ENCODE measurements at regions not wholly inside any gene's neighbourhood (a gene's known extent, or its start where the extent isn't known, plus 50 kb on each side); places are given as distances from the start of the nearest gene placed in this dataset.

DNA sequence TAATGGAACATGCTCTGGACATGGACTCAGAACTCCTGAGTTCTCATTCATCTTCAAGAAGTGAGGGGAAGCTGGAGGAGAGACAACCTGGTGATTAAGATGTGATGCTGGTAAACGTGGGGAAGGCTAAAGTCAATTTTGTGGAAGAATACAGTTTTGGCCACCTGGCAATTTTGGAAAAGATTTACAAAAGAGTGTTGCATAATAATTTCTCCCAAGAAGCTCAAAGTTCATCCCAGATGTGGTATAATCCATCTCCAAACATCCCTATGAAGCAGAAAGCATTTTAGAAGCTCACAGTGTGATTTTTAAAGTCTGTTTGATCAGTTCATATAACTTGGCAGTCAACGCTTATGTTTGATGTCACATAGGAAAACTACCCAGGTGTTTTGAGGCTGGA is 208.7 kb downstream of the LMX1A start:
- no peaks in the 10 kb centered on the region for H3K36me3 Mint-ChIP-seq
- H3K27me3 Mint-ChIP-seq: no peaks in the 10 kb centered on the region
- H3K27ac Mint-ChIP-seq: no peak overlapping the region
- H3K4me1 Mint-ChIP-seq: no peaks in the 10 kb centered on the region
- no peak overlapping the region for H3K4me3 Mint-ChIP-seq
- H3K9me3 Mint-ChIP-seq: no peaks in the 10 kb centered on the region

DNA sequence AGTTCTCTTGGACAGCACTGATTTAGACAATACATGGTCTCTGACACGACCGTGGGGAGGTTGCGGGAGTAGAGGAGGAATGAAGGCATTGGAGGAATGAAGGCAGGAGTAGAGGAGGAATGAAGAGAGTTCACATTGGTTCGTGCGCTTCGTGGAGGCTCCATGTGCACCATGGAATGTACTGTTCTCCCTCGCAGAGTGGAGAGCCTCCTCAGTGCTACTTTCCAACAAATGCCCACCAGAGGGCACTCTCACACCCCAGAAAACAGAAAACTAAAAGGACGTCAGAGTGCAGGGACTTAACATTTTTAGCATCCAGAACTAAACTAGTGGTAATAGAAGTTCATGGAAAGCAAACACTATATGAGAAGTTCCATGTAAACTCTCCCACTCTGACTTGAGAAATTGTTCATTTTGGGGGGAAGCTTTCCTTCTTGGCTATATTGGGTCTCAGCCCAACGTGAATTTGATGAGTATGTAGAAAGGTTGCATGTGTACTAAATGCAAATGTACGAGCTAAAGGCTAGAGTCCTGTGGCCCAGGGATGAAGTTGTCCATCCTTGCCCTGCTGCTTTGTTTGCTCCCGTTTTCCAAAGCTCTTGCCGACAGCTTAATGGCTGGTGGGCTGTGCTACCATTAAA is 211.6 kb downstream of the LMX1A start:
- Mint-ChIP-seq H3K9me3 (no peaks in the 10 kb centered on the region), H3K36me3 (no peaks in the 10 kb centered on the region), H3K4me3 (no peak overlapping the region), H3K27me3 (peaks cover 1% of the 10 kb centered on the region), H3K4me1 (no peaks in the 10 kb centered on the region), H3K27ac (no peak overlapping the region)

DNA sequence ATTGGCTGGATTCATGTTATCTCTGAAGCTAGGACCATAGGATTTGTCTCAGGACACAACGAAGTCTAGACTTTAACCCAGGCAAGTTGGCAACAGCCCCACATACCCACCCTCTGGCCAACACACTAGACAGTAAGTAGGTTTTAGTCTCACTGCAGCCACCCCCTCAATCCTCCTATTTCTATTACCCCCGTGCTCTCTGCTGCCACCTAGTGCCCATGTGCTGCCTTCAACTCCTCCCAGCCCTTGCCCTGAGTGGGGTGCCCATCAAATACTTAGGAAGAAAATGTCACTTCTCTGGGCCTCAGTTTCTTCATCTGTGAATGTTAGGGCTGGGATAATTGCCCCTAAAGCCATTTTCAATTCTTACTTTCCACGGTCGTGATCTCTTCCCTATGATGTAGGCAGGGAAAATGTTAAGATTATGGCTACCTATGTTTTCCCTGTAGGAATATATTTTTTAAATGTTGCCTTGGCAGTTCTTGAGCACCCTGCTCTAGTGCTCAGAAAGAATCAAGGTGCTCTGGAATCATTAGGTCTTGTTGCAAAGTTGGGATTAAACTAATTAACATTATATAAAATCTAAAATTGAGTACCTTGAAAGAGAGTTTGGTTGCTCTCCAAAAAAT is 213.0 kb downstream of the LMX1A start:
- no peaks in the 10 kb centered on the region for H3K36me3 Mint-ChIP-seq
- no peaks in the 10 kb centered on the region for H3K4me1 Mint-ChIP-seq
- H3K27me3 Mint-ChIP-seq: peaks cover 1% of the 10 kb centered on the region
- no peak overlapping the region for H3K27ac Mint-ChIP-seq
- H3K4me3 Mint-ChIP-seq: no peak overlapping the region
- no peaks in the 10 kb centered on the region for H3K9me3 Mint-ChIP-seq

DNA sequence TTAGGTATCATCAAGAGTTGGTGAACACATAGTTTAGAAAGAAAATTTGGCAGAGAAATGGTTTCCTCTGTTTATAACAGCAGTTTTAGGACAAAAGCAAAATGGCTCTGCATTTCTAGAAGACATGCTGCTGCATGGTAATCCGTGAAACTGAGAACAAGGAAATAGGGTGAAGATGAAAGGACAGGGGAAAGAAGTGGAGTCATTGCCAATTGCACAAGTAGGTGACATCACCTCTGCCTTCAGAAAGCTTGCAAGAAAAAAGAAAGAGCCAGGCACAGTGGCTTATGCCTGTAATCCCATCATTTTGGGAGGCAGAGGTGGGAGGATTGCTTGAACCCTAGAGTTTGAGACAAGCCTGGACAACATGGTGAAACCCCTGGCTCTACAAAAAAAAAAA is 217.6 kb downstream of the LMX1A start:
- H3K36me3 Mint-ChIP-seq: no peaks in the 10 kb centered on the region
- no peak overlapping the region for H3K4me3 Mint-ChIP-seq
- H3K27me3 Mint-ChIP-seq: peaks cover 8% of the 10 kb centered on the region
- H3K9me3 Mint-ChIP-seq: no peaks in the 10 kb centered on the region
- no peaks in the 10 kb centered on the region for H3K4me1 Mint-ChIP-seq
- H3K27ac Mint-ChIP-seq: no peak overlapping the region

DNA sequence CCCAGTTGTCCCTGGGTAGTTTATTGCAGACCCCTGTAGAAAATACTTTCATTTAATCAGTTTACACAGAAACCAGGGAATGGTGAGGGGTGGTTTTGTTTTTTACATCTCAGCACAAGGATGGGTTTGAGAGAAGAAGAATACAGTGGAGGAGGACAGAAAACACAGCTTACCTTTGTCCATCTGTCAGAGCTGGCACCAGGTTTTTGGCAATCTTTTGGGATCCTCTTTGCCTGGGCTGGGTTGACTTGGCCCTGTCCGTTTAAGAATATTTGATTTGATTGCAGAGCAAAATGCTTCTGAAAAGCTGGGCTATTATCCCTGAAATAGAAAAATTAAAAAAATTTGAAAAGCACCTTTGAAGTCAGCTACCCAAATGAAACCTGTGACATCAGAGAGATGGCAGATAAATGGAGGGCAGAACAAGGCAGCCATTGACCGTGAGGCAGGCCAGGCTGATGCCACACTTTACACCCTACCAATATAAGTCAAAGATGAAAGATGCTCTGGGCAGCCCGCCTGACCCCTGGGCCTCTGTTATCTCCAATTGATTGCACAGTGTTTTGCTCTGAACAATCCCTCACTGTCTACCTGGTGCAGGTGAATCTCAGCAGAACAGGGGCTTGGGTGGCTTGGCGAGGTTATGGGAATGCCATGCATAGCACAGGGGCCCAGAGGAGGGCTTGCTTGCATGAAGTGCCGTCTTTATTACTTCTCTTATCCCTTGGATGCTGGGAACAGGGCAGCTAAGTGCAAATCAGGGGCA is 218.8 kb downstream of the LMX1A start:
- Mint-ChIP-seq H3K4me3 (no peak overlapping the region), H3K9me3 (no peaks in the 10 kb centered on the region), H3K27me3 (peaks cover 8% of the 10 kb centered on the region), H3K27ac (no peak overlapping the region), H3K36me3 (no peaks in the 10 kb centered on the region), H3K4me1 (no peaks in the 10 kb centered on the region)

DNA sequence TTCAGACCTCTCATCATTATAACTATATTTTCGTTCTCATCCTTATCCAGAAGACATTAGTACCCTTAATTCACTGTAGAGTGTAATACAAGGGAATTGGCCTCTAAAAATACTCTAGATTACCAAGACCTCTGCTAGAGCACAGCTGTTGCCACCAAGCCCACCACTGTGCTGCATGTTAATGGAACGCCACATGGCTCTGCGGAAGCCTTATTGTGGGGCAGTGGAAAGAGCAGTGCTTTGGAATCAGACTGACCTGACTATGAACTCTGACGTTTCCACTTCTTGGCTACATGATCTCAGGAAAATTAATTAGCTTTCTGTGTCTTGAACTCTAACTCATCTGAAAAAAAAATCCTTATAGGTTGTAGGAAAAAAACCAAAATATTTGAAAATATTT is 222.1 kb downstream of the LMX1A start:
- Mint-ChIP-seq H3K9me3 (no peaks in the 10 kb centered on the region), H3K36me3 (no peaks in the 10 kb centered on the region), H3K27me3 (peaks cover 9% of the 10 kb centered on the region), H3K27ac (no peak overlapping the region), H3K4me3 (no peak overlapping the region), H3K4me1 (no peaks in the 10 kb centered on the region)

DNA sequence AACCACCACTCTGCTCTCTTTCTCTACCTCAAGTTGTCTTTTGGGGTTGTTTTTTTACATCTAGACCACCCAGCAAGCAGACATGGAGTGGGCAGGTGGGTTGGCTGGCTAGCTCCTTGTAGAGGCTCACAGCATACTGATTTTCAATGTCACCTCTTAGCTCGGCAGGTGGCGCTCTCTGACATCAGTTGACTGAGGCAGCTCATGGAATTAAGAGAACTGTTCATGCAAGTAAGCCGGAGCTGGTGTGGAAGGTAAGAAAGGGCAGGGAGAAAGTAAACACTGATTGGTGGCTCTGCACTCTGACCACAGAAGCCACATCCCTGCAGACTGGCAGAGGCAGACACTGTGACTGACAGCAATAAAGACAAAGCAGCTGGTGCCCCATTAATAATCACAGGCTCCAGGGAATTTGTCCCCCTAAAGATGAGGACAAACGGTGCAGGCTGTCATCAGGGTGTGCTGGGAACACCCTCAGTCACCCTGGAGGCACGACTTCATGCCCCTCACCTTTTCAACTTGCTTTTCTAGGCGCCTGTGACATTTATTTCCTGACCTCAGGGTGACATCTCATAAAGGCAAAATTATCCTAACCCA is 226.8 kb downstream of the LMX1A start:
- H3K27me3 Mint-ChIP-seq: peaks cover 5% of the 10 kb centered on the region
- H3K4me1 Mint-ChIP-seq: no peaks in the 10 kb centered on the region
- no peaks in the 10 kb centered on the region for H3K36me3 Mint-ChIP-seq
- H3K4me3 Mint-ChIP-seq: no peak overlapping the region
- H3K9me3 Mint-ChIP-seq: no peaks in the 10 kb centered on the region
- no peak overlapping the region for H3K27ac Mint-ChIP-seq

DNA sequence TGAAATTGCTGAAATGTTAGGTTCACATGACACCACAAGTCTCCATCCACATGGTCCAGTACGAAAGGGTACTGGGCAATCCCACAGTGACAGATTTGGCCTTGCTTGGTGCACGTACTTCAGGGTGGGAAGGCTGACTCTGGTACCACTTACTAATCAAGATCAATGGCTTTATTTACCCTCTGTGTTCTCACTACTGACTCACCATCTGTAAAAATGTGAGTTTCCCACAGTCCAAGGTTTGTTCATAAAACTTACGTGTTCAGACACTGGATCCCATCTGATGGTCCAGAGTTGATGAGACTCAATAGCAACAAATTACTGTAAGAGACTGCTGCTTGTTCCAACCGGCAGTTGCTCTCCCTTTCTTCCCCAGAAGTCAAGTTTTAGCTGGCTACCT is 231.7 kb downstream of the LMX1A start:
- H3K9me3 Mint-ChIP-seq: no peaks in the 10 kb centered on the region
- no peaks in the 10 kb centered on the region for H3K36me3 Mint-ChIP-seq
- H3K4me3 Mint-ChIP-seq: no peak overlapping the region
- H3K4me1 Mint-ChIP-seq: no peaks in the 10 kb centered on the region
- H3K27me3 Mint-ChIP-seq: peaks cover 11% of the 10 kb centered on the region
- H3K27ac Mint-ChIP-seq: no peak overlapping the region

DNA sequence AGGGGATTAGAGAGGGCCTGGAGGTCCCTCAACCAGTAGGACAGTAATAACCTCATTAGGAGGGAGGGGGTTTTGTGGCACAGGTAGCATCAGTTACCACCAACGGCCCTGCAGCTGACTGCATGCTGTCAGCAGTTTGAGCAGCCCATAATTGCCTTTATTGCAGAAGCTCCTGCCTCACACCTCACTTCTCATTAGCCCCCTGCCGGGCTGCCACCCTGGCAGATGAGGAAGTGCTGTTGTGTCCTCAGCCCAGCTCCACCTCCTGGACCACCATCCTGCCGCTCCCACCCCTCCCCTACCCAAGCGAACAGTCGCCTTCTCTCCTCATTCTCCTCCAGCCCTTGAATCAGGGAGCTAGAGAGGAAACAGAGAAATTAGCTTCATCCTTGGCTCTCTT is 237.4 kb downstream of the LMX1A start:
- Mint-ChIP-seq H3K27me3 (peaks cover 30% of the 10 kb centered on the region), H3K27ac (no peak overlapping the region), H3K36me3 (no peaks in the 10 kb centered on the region), H3K4me1 (no peaks in the 10 kb centered on the region), H3K9me3 (no peaks in the 10 kb centered on the region), H3K4me3 (no peak overlapping the region)

DNA sequence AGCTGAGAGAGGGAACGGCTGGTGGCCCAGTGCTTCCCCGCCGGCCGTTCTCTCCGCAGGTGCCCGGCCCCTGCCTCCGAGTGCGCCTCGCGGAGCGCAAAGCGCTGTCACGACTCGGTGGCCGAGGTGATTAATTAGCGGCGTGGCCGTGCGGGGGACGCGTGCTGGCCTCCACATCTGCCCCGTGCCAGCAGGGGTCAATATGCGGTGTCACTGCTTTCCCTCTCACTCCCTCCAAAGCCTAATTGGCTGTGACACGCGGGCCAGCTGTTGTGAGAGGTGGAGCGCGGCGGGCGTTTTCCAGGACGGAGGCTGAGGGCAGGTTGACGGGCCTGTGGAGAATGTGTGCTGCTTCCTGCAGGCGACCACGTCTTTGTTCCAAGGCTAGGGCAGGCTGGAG is 239.0 kb downstream of the LMX1A start:
- Mint-ChIP-seq H3K27me3 (peaks cover 32% of the 10 kb centered on the region), H3K36me3 (no peaks in the 10 kb centered on the region), H3K4me3 (no peak overlapping the region), H3K4me1 (no peaks in the 10 kb centered on the region), H3K9me3 (no peaks in the 10 kb centered on the region), H3K27ac (no peak overlapping the region)

DNA sequence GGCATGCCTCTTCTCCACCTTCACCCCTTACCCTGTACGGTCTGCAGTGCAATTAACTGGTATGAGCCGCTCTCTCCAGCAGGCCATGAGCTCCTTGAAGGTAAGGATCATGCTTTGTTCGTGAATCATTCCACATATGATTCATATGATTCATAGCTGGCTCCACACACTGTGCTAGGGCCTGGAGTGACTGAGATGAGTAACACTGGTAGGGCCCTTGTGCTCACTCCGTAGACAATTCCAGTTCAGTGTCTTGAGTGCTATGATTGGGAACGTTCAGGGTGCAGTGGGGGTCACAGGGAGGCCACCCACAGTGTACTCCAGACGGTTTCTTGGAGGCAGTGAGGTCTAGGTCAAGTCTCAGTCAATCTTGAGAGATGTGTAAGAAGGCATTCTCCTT is 239.8 kb downstream of the LMX1A start:
- Mint-ChIP-seq H3K36me3 (no peaks in the 10 kb centered on the region), H3K27me3 (peaks cover 30% of the 10 kb centered on the region), H3K4me3 (no peak overlapping the region), H3K4me1 (no peaks in the 10 kb centered on the region), H3K9me3 (no peaks in the 10 kb centered on the region), H3K27ac (no peak overlapping the region)

DNA sequence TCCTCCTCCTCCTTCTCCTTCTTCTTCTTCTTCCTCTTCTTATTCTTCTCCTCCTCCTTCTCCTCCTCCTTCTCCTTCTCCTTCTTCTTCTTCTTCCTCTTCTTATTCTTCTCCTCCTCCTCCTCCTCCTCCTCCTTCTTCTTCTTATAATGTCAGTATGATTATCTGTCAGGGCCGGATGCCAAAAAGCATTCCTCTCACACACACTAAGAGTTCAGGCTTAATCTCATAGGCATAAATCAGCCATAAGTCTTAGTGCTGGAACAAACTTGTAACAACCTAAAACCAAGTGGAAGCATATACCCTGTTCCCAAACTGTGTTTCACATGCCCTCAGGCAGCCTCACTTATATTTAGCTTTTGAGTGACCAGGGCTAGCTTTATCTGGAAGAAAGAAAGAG is 240.3 kb downstream of the LMX1A start:
- Mint-ChIP-seq H3K4me1 (no peaks in the 10 kb centered on the region), H3K27ac (no peak overlapping the region), H3K4me3 (no peak overlapping the region), H3K9me3 (no peaks in the 10 kb centered on the region), H3K27me3 (peaks cover 34% of the 10 kb centered on the region), H3K36me3 (no peaks in the 10 kb centered on the region)

DNA sequence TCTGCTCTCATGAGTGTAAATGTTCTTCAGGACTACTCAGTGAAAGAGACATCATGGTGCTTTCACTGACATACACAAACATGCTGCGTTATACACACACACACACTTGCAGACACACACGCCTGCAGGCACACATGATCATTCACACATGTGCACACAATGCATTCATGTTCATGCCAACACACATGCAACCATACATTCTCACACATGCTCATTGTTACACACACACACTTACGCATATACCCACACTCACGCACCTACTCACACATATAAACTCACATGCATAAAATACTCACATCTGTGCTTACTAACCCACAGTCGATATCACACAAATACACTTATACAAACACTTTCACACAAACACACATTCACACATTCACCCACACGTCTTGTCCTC is 241.6 kb downstream of the LMX1A start:
- H3K4me3 Mint-ChIP-seq: no peak overlapping the region
- H3K36me3 Mint-ChIP-seq: no peaks in the 10 kb centered on the region
- H3K27ac Mint-ChIP-seq: no peak overlapping the region

DNA sequence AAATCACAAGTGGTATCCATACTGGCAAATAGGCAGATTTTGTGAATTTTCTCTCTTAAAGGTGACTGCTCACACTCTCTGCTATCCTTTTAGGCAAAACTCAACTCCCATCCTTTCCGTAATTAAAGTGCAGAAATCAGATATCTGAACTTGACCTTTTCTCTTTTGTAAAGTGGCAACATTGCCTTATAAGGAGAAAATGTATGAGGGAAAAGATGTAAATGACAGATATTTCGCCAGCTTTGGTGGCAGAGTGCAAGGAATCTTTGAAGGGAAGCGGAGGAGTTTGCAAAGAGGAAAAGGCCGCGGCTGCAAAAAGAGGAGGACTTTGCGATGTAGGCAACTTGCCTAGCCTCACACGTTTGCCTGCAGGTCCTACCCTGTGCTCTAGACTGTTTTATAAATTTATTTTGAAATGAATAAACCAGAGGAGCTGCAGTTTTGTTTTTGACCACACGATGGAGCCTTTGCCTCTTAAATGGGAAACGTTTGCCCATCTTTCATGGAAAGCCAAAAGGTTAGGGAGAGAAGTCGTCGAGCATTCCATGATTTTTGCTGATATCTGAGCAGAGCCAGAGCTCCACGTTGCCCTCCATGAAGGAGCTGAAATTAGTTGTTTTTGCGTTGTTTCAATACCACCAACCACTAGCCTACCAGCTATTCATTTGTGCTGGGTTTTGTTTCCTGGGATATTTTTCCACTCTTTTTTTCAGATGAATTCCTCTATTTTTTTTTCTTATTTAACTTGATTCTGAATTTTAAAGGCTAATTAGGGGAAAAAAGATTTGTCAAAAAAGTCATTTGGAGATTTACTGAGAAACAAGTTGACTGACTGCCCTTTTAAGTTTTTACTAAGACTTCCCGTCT is 242.3 kb downstream of the LMX1A start:
- no peaks in the 10 kb centered on the region for H3K36me3 Mint-ChIP-seq
- no peaks in the 10 kb centered on the region for H3K9me3 Mint-ChIP-seq
- no peak overlapping the region for H3K4me3 Mint-ChIP-seq
- H3K4me1 Mint-ChIP-seq: no peaks in the 10 kb centered on the region
- no peak overlapping the region for H3K27ac Mint-ChIP-seq
- peaks cover 26% of the 10 kb centered on the region for H3K27me3 Mint-ChIP-seq

More for the DNA sequence above, 241.6 kb downstream of the LMX1A start:
- Mint-ChIP-seq H3K9me3 (no peaks in the 10 kb centered on the region), H3K4me1 (no peaks in the 10 kb centered on the region), H3K27me3 (peaks cover 30% of the 10 kb centered on the region)

DNA sequence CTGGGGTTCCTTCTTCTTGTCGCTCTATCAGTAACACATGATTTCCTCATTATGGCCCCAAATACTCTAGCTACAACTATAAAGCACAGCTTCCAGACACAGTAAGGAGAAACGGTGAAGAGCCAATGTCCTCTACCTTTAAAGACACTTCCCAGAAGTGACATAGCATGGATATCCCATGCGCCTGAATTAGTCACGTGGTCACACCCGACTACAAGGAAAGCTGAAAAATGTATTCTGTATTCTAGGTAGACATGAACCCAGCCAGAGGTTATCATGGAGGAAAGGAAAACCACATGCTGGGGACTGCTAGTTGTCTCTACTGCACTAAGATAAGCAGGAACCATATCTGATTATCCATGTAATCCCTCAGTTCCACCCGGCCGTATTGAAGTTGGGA is 244.3 kb downstream of the LMX1A start:
- Mint-ChIP-seq H3K4me1 (no peaks in the 10 kb centered on the region), H3K27me3 (peaks cover 19% of the 10 kb centered on the region), H3K9me3 (no peaks in the 10 kb centered on the region), H3K27ac (no peak overlapping the region), H3K4me3 (no peak overlapping the region), H3K36me3 (no peaks in the 10 kb centered on the region)
